ENCODE measurements at regions not wholly inside any gene's neighbourhood (a gene's known extent, or its start where the extent isn't known, plus 50 kb on each side); places are given as distances from the start of the nearest gene placed in this dataset.

- TF ChIP-seq REST (IDR thresholded peaks at IDR 0.05; ENCODE audit: low read depth) (no peak), CEBPB (IDR thresholded peaks at IDR 0.05; ENCODE audit: low read depth) (no peak)
Measured at GRCh38 chr9:89996116-89996515, 391.3 kb downstream of the GADD45G start.
